Smooth muscle cell (in vitro differentiated cells): ENCODE measurements at regions not wholly inside any gene's neighbourhood (a gene's known extent, or its start where the extent isn't known, plus 50 kb on each side); places are given as distances from the start of the nearest gene placed in this dataset.

Source experiments
- DNase-seq: peaks from one replicate; lab custom pipeline; 2025; ENCODE audit not compliant: unreplicated experiment; lab: John Stamatoyannopoulos, UW
- H2AFZ ChIP-seq: fragments of 200-600 bp; sonication (generic); 2 replicates; pipeline ENCODE4 v1.6.0; 2016; ENCODE audit warnings: antibody characterized with exemption, low read depth, mild to moderate bottlenecking
- H3F3A ChIP-seq: fragments of 200-600 bp; sonication (generic); 2 replicates; pipeline ENCODE4 v1.6.0; 2017; ENCODE audit warnings: antibody characterized with exemption, low read depth
- H3K27ac ChIP-seq: fragments of 200-600 bp; sonication (generic); 2 replicates; pipeline ENCODE4 v1.5.1; 2016; ENCODE audit warnings: low read depth, mild to moderate bottlenecking
- H3K27me3 ChIP-seq: fragments of 200-600 bp; sonication (generic); 2 replicates; pipeline ENCODE4 v1.6.1; 2016; ENCODE audit warnings: low read depth, mild to moderate bottlenecking
- H3K36me3 ChIP-seq: fragments of 200-600 bp; sonication (generic); 2 replicates; pipeline ENCODE4 v1.5.1; 2016; ENCODE audit warnings: low read depth
- H3K4me1 ChIP-seq: fragments of 200-600 bp; sonication (generic); 2 replicates; pipeline ENCODE4 v1.5.1; 2016; ENCODE audit warnings: low read depth
- H3K4me2 ChIP-seq: fragments of 200-600 bp; sonication (generic); 2 replicates; pipeline ENCODE4 v1.6.0; 2016; ENCODE audit warnings: mild to moderate bottlenecking
- H3K4me3 ChIP-seq: fragments of 200-600 bp; sonication (generic); 2 replicates; pipeline ENCODE4 v1.5.1; 2016; ENCODE audit warnings: mild to moderate bottlenecking
- H3K79me2 ChIP-seq: fragments of 200-600 bp; sonication (generic); 2 replicates; pipeline ENCODE4 v1.6.0; 2016; ENCODE audit warnings: low read depth, mild to moderate bottlenecking
- H3K9ac ChIP-seq: fragments of 200-600 bp; sonication (generic); 2 replicates; pipeline ENCODE4 v1.6.0; 2016; ENCODE audit warnings: low read depth
- H3K9me3 ChIP-seq: fragments of 200-600 bp; sonication (generic); replicated peaks from 2 replicates; pipeline ENCODE4 v1.5.1; 2016; ENCODE audit warnings: low read depth
- H4K20me1 ChIP-seq: fragments of 200-600 bp; sonication (generic); 2 replicates; pipeline ENCODE4 v1.6.0; 2016; ENCODE audit warnings: low read depth
- CTCF ChIP-seq: fragments of 200-600 bp; sonication (generic); IDR thresholded peaks from 2 replicates; pipeline ENCODE4 v1.5.1; 2017; ENCODE audit warnings: borderline replicate concordance, mild to moderate bottlenecking, antibody characterized with exemption; ENCODE audit not compliant: insufficient read depth, poor library complexity, severe bottlenecking
- WGBS: methylation state at CpG from one replicate; pipeline ENCODE4 v1.1.7; 2016; ENCODE audit warnings: low lambda C conversion rate; 5-methylcytosine and 5-hydroxymethylcytosine counted together

DNA sequence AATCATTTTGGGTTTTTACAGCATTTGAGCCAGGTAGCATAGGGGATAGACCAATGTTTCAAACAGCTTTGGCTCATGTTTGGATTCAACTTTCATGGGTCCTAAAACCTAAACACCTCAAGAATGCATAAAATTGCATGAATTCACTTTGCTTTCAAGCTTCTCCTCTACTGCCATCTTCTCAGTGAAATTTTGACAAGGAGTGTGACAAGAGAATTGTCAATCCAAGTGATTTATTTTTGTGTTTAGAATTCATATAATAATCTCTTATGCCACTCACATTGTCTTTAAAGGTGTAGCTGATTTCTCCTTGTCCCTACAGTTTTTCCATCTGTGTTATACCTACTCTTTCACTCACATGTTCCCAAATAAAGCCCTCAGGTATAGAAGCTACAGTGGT lies 264.8 kb upstream of the RND3 start:
- H3K4me3 ChIP-seq = no peak overlapping the region
- no peaks in the 10 kb centered on the region for H3K27me3 ChIP-seq
- DNase-seq = no peak
- H3K4me2 ChIP-seq = no peak overlapping the region
- no peaks in the 10 kb centered on the region for H4K20me1 ChIP-seq
- no peak overlapping the region for H2AFZ ChIP-seq
- H3K36me3 ChIP-seq = no peaks in the 10 kb centered on the region
- no peaks in the 10 kb centered on the region for H3K4me1 ChIP-seq
- H3K79me2 ChIP-seq = no peaks in the 10 kb centered on the region
- H3F3A ChIP-seq = no peaks in the 10 kb centered on the region
- H3K9ac ChIP-seq = no peak overlapping the region
- no peak overlapping the region for H3K27ac ChIP-seq
- no peaks in the 10 kb centered on the region for H3K9me3 ChIP-seq
- TF ChIP-seq CTCF = no peak

DNA sequence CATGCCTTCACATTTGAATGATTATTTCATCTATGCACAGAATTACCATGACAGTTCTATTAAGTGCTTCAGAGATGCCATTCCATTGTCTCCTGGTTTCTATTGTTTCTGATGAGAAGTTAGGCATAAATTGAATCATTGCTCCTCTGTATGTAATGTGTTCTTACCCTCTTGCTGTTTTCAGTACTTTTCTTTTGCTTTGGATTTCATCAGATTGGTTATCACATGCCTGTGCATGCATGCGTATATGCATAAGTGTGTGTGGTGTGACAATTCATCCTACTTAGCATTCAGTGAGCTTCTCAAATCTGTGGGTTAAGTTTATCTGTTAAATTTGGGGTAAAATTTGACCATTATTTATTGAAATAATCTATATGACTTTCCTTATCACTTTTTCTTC lies 263.3 kb upstream of the RND3 start:
- no peak overlapping the region for H2AFZ ChIP-seq
- H3K27me3 ChIP-seq = no peaks in the 10 kb centered on the region
- DNase-seq = no peak
- H3K4me1 ChIP-seq = no peaks in the 10 kb centered on the region
- no peak overlapping the region for H3K4me3 ChIP-seq
- H3K4me2 ChIP-seq = no peak overlapping the region
- H3K9ac ChIP-seq = no peak overlapping the region
- no peak overlapping the region for H3K27ac ChIP-seq
- no peaks in the 10 kb centered on the region for H3F3A ChIP-seq
- H4K20me1 ChIP-seq = no peaks in the 10 kb centered on the region
- no peaks in the 10 kb centered on the region for H3K36me3 ChIP-seq
- 100% methylated on average over 1 of the region's 1 CpG for WGBS
- TF ChIP-seq CTCF = no peak
- no peaks in the 10 kb centered on the region for H3K9me3 ChIP-seq
- no peaks in the 10 kb centered on the region for H3K79me2 ChIP-seq

GRCh38 chr2:150742094-150742493 lies 254.6 kb upstream of the RND3 start:
- Histone ChIP-seq H3K9me3 (no peaks in the 10 kb centered on the region), H3K4me1 (no peaks in the 10 kb centered on the region), H3K79me2 (no peaks in the 10 kb centered on the region), H4K20me1 (no peaks in the 10 kb centered on the region), H3K36me3 (no peaks in the 10 kb centered on the region), H3K9ac (no peak overlapping the region), H3K27me3 (no peaks in the 10 kb centered on the region), H2AFZ (no peak overlapping the region), H3K4me3 (no peak overlapping the region), H3F3A (no peaks in the 10 kb centered on the region), H3K27ac (no peak overlapping the region), H3K4me2 (no peak overlapping the region)
- DNase-seq = no peak
- no peak for TF ChIP-seq CTCF
- 89% methylated on average over 4 of the region's 4 CpGs for WGBS

DNA sequence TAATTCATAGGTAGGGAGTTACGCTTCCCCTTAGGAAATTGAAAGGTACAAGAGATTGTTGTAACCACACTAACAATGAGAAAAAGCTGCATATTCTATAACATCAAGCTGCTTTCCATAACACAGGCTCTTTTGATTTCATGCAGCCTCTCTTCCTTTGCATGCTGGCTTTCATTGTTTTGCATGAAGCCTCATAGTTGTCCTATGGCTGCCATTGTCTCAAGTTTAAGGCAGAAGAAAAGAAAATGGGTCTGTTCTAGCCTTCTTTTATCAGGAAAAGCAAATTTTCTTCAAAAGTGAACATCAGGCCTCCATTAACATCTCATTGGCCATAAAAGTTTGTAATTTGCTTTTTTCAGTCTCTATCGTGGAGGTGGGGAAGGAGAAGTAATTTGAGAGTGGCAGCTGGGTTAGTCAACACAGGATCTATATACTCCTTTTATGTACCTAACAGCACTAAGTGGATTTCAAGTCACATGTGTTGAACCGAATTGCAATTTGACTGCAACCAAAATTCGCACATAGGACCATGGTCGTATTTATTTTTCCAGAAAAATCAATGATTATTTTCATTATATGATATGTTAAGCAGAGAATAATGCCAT lies 248.5 kb upstream of the RND3 start:
- Histone ChIP-seq H3K4me1 (no peaks in the 10 kb centered on the region), H4K20me1 (no peaks in the 10 kb centered on the region), H3K27me3 (no peaks in the 10 kb centered on the region), H3K79me2 (no peaks in the 10 kb centered on the region), H3K9me3 (no peaks in the 10 kb centered on the region), H2AFZ (no peak overlapping the region), H3K9ac (no peak overlapping the region), H3K4me3 (no peak overlapping the region), H3K36me3 (no peaks in the 10 kb centered on the region), H3K27ac (no peak overlapping the region), H3F3A (no peaks in the 10 kb centered on the region), H3K4me2 (no peak overlapping the region)
- WGBS = 63% methylated on average over 5 of the region's 5 CpGs
- DNase-seq = no peak
- TF ChIP-seq CTCF = no peak
